AG10803 (cell line): ENCODE measurements at regions not wholly inside any gene's neighbourhood (a gene's known extent, or its start where the extent isn't known, plus 50 kb on each side); places are given as distances from the start of the nearest gene placed in this dataset.

ENCODE experiments used
- DNase-seq: peaks from one replicate; pipeline ENCODE4 v3.0.0; 2010; ENCODE audit warnings: low read depth
- H3K4me3 ChIP-seq: 2 replicates; pipeline ENCODE4 v1.5.1; 2011; ENCODE audit warnings: mild to moderate bottlenecking, low read length, control low read depth
- TF ChIP-seq, protein P1 (sequence below): conservative IDR thresholded peaks from 2 replicates; pipeline ENCODE4 v1.5.1; 2011; ENCODE audit warnings: mild to moderate bottlenecking, low read length, control low read depth, inconsistent platforms

DNA sequence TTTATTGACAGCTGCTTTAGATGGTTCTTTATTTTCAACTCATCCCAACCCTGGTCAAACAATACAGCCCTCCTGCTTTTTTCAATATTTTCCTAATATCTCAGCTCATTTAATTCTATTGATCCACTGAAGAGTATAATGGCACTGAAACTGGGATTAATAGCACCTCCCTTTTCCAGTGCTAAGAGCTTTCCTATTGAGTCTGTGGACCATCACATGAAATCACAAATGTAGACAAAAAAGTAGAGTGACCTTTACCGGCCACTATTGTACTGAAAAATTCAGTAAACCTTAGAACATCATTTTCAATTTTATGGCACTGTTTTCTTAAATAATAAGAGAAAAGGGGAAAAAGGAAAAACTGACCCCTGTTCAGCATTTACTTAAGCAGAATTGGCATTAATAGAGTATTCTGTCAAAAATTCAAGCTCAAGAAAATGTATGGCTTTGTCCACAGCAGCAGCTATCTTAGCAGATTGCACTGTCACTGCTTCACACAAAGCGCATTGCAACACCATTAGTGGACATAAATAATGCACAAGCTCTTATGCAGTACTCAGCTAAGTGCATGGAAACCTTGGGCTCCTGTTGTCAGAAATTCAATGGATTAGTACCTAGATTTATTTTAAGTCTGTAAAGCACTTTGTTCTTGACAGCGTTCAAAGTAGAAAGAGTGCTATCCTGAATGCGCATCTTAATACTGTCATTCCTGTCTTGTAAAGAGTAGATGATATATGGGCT lies 851.0 kb upstream of the KLHL1 start:
- TF ChIP-seq, protein P1, sequence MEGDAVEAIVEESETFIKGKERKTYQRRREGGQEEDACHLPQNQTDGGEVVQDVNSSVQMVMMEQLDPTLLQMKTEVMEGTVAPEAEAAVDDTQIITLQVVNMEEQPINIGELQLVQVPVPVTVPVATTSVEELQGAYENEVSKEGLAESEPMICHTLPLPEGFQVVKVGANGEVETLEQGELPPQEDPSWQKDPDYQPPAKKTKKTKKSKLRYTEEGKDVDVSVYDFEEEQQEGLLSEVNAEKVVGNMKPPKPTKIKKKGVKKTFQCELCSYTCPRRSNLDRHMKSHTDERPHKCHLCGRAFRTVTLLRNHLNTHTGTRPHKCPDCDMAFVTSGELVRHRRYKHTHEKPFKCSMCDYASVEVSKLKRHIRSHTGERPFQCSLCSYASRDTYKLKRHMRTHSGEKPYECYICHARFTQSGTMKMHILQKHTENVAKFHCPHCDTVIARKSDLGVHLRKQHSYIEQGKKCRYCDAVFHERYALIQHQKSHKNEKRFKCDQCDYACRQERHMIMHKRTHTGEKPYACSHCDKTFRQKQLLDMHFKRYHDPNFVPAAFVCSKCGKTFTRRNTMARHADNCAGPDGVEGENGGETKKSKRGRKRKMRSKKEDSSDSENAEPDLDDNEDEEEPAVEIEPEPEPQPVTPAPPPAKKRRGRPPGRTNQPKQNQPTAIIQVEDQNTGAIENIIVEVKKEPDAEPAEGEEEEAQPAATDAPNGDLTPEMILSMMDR = no peak
- no peak overlapping the region for H3K4me3 ChIP-seq
- no peak for DNase-seq

DNA sequence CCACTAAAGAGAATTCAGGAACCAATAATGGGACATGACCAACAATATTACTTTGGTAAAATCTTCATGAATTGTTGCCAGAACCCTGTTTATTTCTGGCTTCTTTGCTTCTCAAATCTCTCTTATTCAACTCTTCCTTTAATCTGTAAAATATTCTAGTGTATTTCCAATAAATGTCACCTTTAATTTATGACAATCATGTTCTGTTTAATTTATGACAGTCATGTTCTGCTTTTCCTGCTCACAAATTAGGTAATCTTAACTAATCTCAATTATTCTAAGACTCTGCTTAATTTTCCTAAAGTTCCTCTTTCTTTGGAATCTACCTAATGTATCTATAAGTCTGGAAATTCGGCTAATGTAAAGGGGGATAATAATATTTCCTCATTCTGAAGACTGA lies 847.6 kb upstream of the KLHL1 start:
- DNase-seq = no peak
- no peak overlapping the region for H3K4me3 ChIP-seq
- TF ChIP-seq, protein P1 = no peak

DNA sequence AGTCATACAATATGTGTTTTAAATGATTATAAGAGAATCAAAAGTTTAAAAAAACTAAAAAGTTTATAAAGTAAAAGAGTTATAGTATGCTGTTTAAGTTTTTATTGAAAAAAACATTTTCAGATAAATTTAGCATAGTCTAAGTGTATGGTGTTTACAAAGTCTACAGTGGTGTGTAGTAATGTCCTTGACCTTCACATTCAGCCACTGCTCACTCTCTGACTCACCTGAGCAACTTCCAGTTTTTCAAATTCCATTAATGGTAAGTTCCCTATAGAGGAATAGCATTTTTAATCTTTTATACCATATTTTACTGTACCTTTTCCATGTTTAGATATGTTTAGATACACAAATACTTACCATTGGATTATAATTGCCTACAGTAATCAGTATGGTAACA lies 842.4 kb upstream of the KLHL1 start:
- no peak overlapping the region for H3K4me3 ChIP-seq
- DNase-seq = no peak
- TF ChIP-seq, protein P1 = no peak

DNA sequence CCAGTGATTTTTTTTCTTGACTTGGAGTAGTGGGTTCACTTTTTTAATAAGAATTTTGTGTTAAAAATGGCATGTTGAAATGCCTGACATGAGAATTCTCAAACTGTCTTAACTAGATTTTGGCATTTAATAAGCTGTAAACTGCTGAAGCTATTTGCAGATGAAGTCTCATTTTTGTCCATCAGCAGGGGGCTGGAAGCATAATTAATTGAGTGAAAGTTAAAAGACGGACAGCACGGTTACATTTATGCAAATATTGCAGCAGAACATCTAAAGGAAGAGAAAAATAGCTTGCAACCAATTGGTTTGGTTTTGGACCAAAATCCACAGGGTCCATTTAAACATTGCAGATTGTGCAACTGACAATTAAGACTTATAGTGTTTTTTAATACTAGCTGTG lies 837.3 kb upstream of the KLHL1 start:
- DNase-seq = no peak
- TF ChIP-seq, protein P1 = no peak
- H3K4me3 ChIP-seq = no peak overlapping the region

DNA sequence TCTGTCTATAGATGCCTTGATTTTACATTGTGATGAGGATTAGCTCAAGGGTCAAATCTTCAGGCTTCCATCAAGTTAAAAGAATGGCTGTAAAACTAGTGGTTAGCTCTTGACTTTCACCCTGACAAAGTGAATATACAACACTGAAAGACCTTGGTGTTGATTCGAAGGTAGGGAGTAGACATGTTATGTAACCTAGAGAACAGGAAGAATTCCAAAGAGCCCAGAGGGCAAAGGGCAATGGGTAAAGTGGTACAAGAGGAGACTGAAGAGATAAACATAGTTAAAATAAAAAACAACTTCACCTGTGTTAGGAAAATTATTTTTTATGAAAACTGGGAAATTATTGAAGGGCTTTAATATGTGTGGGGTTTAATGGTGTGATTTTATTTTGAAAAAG lies 833.2 kb upstream of the KLHL1 start:
- TF ChIP-seq, protein P1 = no peak
- H3K4me3 ChIP-seq = no peak overlapping the region
- DNase-seq = no peak

DNA sequence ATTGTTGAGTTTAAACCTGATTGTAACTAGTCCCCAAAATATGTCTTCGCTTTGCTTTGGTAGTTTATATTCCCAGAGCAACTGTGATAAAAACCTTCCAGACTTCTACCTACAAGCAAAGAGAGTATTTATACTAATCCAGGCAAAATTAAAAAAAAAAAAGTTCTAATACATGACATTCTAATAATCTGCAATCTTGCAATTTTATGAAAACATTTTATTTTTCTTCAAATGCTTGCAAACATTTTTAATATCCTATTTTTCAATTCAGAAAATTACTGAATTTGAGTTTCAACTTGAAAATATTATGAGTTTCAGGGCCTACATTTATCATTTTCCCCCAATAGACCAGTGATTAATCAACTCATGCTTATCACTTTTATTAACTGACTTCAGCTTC lies 830.2 kb upstream of the KLHL1 start:
- TF ChIP-seq, protein P1 = no peak
- no peak overlapping the region for H3K4me3 ChIP-seq
- DNase-seq = no peak

DNA sequence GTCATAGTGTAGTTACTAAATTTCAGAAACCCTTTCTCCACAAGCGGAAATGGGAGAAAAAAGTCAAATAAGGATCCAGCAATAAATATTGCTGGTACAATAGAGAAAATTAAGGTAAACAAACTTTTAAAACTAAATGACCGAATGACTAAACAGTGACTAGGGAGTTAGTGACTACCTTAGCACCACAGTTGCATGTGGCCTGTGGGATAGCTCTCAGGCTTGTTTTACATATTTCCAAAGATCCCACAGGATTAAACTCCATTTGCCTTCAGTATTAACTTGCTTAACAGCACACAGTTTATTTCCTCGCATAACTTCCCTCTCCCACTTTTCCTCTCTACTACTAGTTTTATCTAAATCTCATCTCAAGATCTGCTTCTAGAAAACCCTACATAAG lies 824.3 kb upstream of the KLHL1 start:
- no peak for DNase-seq
- TF ChIP-seq, protein P1 = no peak
- no peak overlapping the region for H3K4me3 ChIP-seq
